A673 (cell line): ENCODE measurements at regions not wholly inside any gene's neighbourhood (a gene's known extent, or its start where the extent isn't known, plus 50 kb on each side); places are given as distances from the start of the nearest gene placed in this dataset.

Source experiments
- BruUV-seq: library from RNA; stranded (reverse); fragments of 400-500 nt; replicated peaks from 2 replicates; lab custom pipeline; 2021; lab: Mats Ljungman, UMichigan
- CTCF ChIA-PET: fragments of 300-600 bp; sonication (Branson Sonifier 250); formaldehyde crosslinking; loops from one replicate; lab custom pipeline; 2022; ENCODE audit warnings: antibody characterized with exemption; lab: Charles Lee
- POLR2A ChIA-PET: fragments of 300-600 bp; sonication (Branson Sonifier 250); formaldehyde crosslinking; loops from one replicate; lab custom pipeline; 2022; ENCODE audit warnings: antibody characterized with exemption; ENCODE audit not compliant: low non-redundant PET; lab: Charles Lee
- DNase-seq: peaks from one replicate; pipeline ENCODE4 v3.0.0-alpha.2; 2015; ENCODE audit warnings: low spot score
- H3K27ac ChIP-seq: fragments of 200-600 bp; sonication (generic); 2 replicates; pipeline ENCODE4 v1.5.1; 2016; ENCODE audit warnings: mixed run types, low read depth, mild to moderate bottlenecking, mixed read lengths, antibody characterized with exemption, low read length; ENCODE audit not compliant: poor library complexity, severe bottlenecking
- H3K27me3 ChIP-seq: fragments of 200-600 bp; sonication (generic); replicated peaks from 2 replicates; pipeline ENCODE4 v1.6.1; 2017; ENCODE audit warnings: mixed run types, low read depth, mild to moderate bottlenecking, mixed read lengths, antibody characterized with exemption, low read length; ENCODE audit not compliant: insufficient read depth, poor library complexity
- H3K36me3 ChIP-seq: fragments of 200-600 bp; sonication (generic); 2 replicates; pipeline ENCODE4 v1.6.1; 2016; ENCODE audit warnings: mixed run types, mild to moderate bottlenecking, mixed read lengths, antibody characterized with exemption, low read length; ENCODE audit not compliant: insufficient read depth, poor library complexity, severe bottlenecking
- H3K4me1 ChIP-seq: fragments of 200-600 bp; sonication (generic); 2 replicates; pipeline ENCODE4 v1.6.1; 2017; ENCODE audit warnings: mixed run types, mild to moderate bottlenecking, mixed read lengths, antibody characterized with exemption, low read length; ENCODE audit not compliant: insufficient read depth, poor library complexity, severe bottlenecking
- H3K4me3 ChIP-seq: fragments of 200-600 bp; sonication (generic); 2 replicates; pipeline ENCODE4 v1.5.1; 2016; ENCODE audit warnings: low read depth, mixed run types, mild to moderate bottlenecking, mixed read lengths, low read length; ENCODE audit not compliant: poor library complexity, severe bottlenecking
- H3K9me3 ChIP-seq: fragments of 200-600 bp; sonication (generic); 2 replicates; pipeline ENCODE4 v1.6.1; 2016; ENCODE audit warnings: mixed run types, low read depth, mild to moderate bottlenecking, mixed read lengths, antibody characterized with exemption, low read length; ENCODE audit not compliant: poor library complexity, severe bottlenecking
- CTCF ChIP-seq: fragments of 300-800, 200-600 bp; sonication (generic); conservative IDR thresholded peaks from 2 replicates; pipeline ENCODE4 v1.5.1; 2017; ENCODE audit warnings: low read depth, mild to moderate bottlenecking, antibody characterized with exemption, low read length, moderate library complexity, mixed read lengths
- EZH2 ChIP-seq: fragments of 200-600 bp; sonication (generic); IDR thresholded peaks from 2 replicates; pipeline ENCODE4 v1.6.1; 2017; ENCODE audit warnings: borderline replicate concordance, low read depth, mild to moderate bottlenecking, mixed read lengths, antibody characterized with exemption, low read length; ENCODE audit not compliant: poor library complexity, severe bottlenecking
- intact Hi-C: fragments of 100-400 bp; cut with micrococcal nuclease; formaldehyde crosslinking; loops from one replicate; pipeline ENCODE4 v1.10.0; 2022; ENCODE audit not compliant: unreplicated experiment

GRCh38 chr7:12154119-12154518 lies 57.0 kb upstream of the TMEM106B start:
- Histone ChIP-seq H3K9me3 (no peaks in the 10 kb centered on the region), H3K27me3 (no peaks in the 10 kb centered on the region), H3K4me1 (peaks cover 11% of the 10 kb centered on the region), H3K27ac (no peak overlapping the region), H3K36me3 (no peaks in the 10 kb centered on the region), H3K4me3 (no peak overlapping the region)
- TF ChIP-seq EZH2: no peak
- TF ChIP-seq CTCF: no peak
- ChIA-PET CTCF (no interaction called here), POLR2A (no interaction called here)
- intact Hi-C loops: no loop called here
- DNase-seq: no peak
- BruUV-seq: no TSS peak

- POLR2A ChIA-PET: no interaction called here
- no peaks in the 10 kb centered on the region for H3K27me3 ChIP-seq
- BruUV-seq: no TSS peak
- H3K4me1 ChIP-seq: peaks cover 11% of the 10 kb centered on the region
- no peak overlapping the region for H3K27ac ChIP-seq
- CTCF ChIA-PET: no interaction called here
- peak; percentile 25 for DNase-seq
- no peak for TF ChIP-seq EZH2
- TF ChIP-seq CTCF: no peak
- H3K36me3 ChIP-seq: no peaks in the 10 kb centered on the region
- intact Hi-C loops: no loop called here
- H3K4me3 ChIP-seq: no peak overlapping the region
- no peaks in the 10 kb centered on the region for H3K9me3 ChIP-seq
These were observed 53.6 kb upstream of the TMEM106B start for GRCh38 chr7:12157517-12157916.

GRCh38 chr7:12158334-12159060 lies 52.6 kb upstream of the TMEM106B start:
- CTCF ChIA-PET: no interaction called here
- POLR2A ChIA-PET: no interaction called here

GRCh38 chr7:12161146-12161545 lies 49.9 kb upstream of the TMEM106B start:
- intact Hi-C loops: no loop called here
- TF ChIP-seq EZH2: no peak
- no peak for TF ChIP-seq CTCF
- no peak for DNase-seq
- Histone ChIP-seq H3K4me3 (no peak overlapping the region), H3K36me3 (no peaks in the 10 kb centered on the region), H3K27ac (no peak overlapping the region), H3K9me3 (no peaks in the 10 kb centered on the region), H3K27me3 (no peaks in the 10 kb centered on the region), H3K4me1 (peaks cover 11% of the 10 kb centered on the region)
- POLR2A ChIA-PET: no interaction called here
- CTCF ChIA-PET: no interaction called here
- BruUV-seq: no TSS peak

More at GRCh38 chr7:12158334-12159060, 52.6 kb upstream of the TMEM106B start:
- Histone ChIP-seq H3K4me1 (peaks cover 11% of the 10 kb centered on the region), H3K4me3 (no peak overlapping the region), H3K27me3 (no peaks in the 10 kb centered on the region), H3K27ac (no peak overlapping the region), H3K36me3 (no peaks in the 10 kb centered on the region), H3K9me3 (no peaks in the 10 kb centered on the region)
- TF ChIP-seq EZH2: no peak
- intact Hi-C loops: no loop called here
- DNase-seq: no peak
- no TSS peak for BruUV-seq
